SK-N-MC (cell line): ENCODE measurements at regions not wholly inside any gene's neighbourhood (a gene's known extent, or its start where the extent isn't known, plus 50 kb on each side); places are given as distances from the start of the nearest gene placed in this dataset.

Source experiments
- EZH2 ChIP-seq: fragments of 200-600 bp; sonication (generic); IDR thresholded peaks from one replicate; pipeline ENCODE4 v1.6.1; 2017; ENCODE audit warnings: antibody characterized with exemption
- POLR2AphosphoS5 ChIP-seq: IDR thresholded peaks from 2 replicates; pipeline ENCODE4 v1.6.1; 2012; ENCODE audit warnings: mild to moderate bottlenecking, low read depth, low read length, borderline replicate concordance

GRCh38 chr16:54812229-54812628 is 118.4 kb upstream of the IRX5 start:
- TF ChIP-seq EZH2 (no peak), POLR2AphosphoS5 (no peak)
